SK-N-SH (cell line): ENCODE measurements at regions not wholly inside any gene's neighbourhood (a gene's known extent, or its start where the extent isn't known, plus 50 kb on each side); places are given as distances from the start of the nearest gene placed in this dataset.

Experiments used
- CTCF ChIA-PET: fragments of 300-600, 350-600 bp; formaldehyde crosslinking; extraction: SDS; loops from one replicate; lab custom pipeline; 2021; lab: Yijun Ruan, JAX
- POLR2A ChIA-PET: fragments of 350-600 bp; sonication (Branson Sonifier 250); formaldehyde crosslinking; extraction: SDS; loops from one replicate; lab custom pipeline; 2020; ENCODE audit warnings: antibody characterized with exemption, inconsistent platforms; lab: Yijun Ruan, JAX
- DNase-seq: peaks from one replicate; pipeline ENCODE4 v3.0.0; 2012
- H2AFZ ChIP-seq: fragments of 200-600 bp; sonication (generic); 2 replicates; pipeline ENCODE4 v1.8.1; 2016; ENCODE audit warnings: antibody characterized with exemption, mild to moderate bottlenecking, low read depth
- H3F3A ChIP-seq: fragments of 200-600 bp; sonication (generic); replicated peaks from 2 replicates; pipeline ENCODE3; 2016; ENCODE audit warnings: antibody characterized with exemption, mild to moderate bottlenecking; ENCODE audit not compliant: insufficient read depth
- H3K27ac ChIP-seq, 2 experiments: fragments of 200-500 bp in 1 of 2; fragments of 200-600 bp in 1 of 2; sonication (Bioruptor generic) in 1 of 2; sonication (generic), shearing (Covaris generic) in 1 of 2; 2 replicates each; pipeline versions ENCODE4 v1.5.1 to v1.6.1; 2014 to 2016; ENCODE audit warnings: low read depth in 2 of 2, inconsistent platforms in 1 of 2, low read length in 1 of 2, mild to moderate bottlenecking in 1 of 2, mixed read lengths in 1 of 2
- H3K27me3 ChIP-seq: fragments of 200-600 bp; sonication (generic), shearing (Covaris generic); 2 replicates; pipeline ENCODE4 v1.6.1; 2016; ENCODE audit warnings: mixed run types; ENCODE audit not compliant: insufficient read depth
- H3K36me3 ChIP-seq, 2 experiments: fragments of 200-500 bp in 1 of 2; fragments of 200-600 bp in 1 of 2; sonication (Bioruptor generic) in 1 of 2; sonication (generic) in 1 of 2; replicated peaks in 1 of 2; 2 replicates each; pipeline versions ENCODE3 to v1.5.1; 2014 to 2016; ENCODE audit warnings: low read length in 1 of 2, mild to moderate bottlenecking in 1 of 2; ENCODE audit not compliant: insufficient read depth in 2 of 2, control insufficient read depth in 1 of 2
- H3K4me1 ChIP-seq, 2 experiments: fragments of 200-500 bp in 1 of 2; fragments of 200-600 bp in 1 of 2; sonication (Bioruptor generic) in 1 of 2; sonication (generic), shearing (Covaris generic) in 1 of 2; 2 replicates each; pipeline versions ENCODE4 v1.5.1 to v1.6.1; 2014 to 2016; ENCODE audit warnings: low read depth in 1 of 2, low read length in 1 of 2, mixed run types in 1 of 2; ENCODE audit not compliant: insufficient read depth in 2 of 2, control insufficient read depth in 1 of 2
- H3K4me2 ChIP-seq: fragments of 200-600 bp; sonication (generic), shearing (Covaris generic); 2 replicates; pipeline ENCODE4 v1.6.1; 2017; ENCODE audit warnings: mixed run types
- H3K4me3 ChIP-seq, 2 experiments: fragments of 200-500 bp in 1 of 2; fragments of 200-600 bp in 1 of 2; sonication (Bioruptor generic) in 1 of 2; sonication (generic), shearing (Covaris generic) in 1 of 2; 2 replicates each; pipeline versions ENCODE4 v1.5.1 to v1.8.1; 2014 to 2016; ENCODE audit warnings: low read depth in 2 of 2, inconsistent platforms in 1 of 2, low read length in 1 of 2, mild to moderate bottlenecking in 1 of 2, mixed read lengths in 1 of 2, moderate library complexity in 1 of 2
- H3K79me2 ChIP-seq: fragments of 200-600 bp; sonication (generic); 2 replicates; pipeline ENCODE4 v1.8.1; 2017; ENCODE audit warnings: mild to moderate bottlenecking; ENCODE audit not compliant: insufficient read depth
- H3K9ac ChIP-seq: fragments of 200-600 bp; sonication (generic); 2 replicates; pipeline ENCODE4 v1.6.1; 2017; ENCODE audit warnings: mixed run types
- H3K9me2 ChIP-seq: fragments of 200-600 bp; sonication (generic); 2 replicates; pipeline ENCODE4 v1.6.1; 2017; ENCODE audit warnings: mixed run types
- H3K9me3 ChIP-seq: fragments of 200-600 bp; sonication (generic); 2 replicates; pipeline ENCODE4 v1.6.1; 2017; ENCODE audit warnings: mixed run types, mild to moderate bottlenecking, moderate library complexity
- H4K20me1 ChIP-seq: fragments of 200-600 bp; sonication (generic); 2 replicates; pipeline ENCODE4 v1.6.1; 2017; ENCODE audit warnings: mild to moderate bottlenecking, mixed run types; ENCODE audit not compliant: insufficient read depth
- CHD2 ChIP-seq: fragments of 150-350 bp; IDR thresholded peaks from 2 replicates; pipeline ENCODE4 v1.6.1; 2018; ENCODE audit warnings: low read length; ENCODE audit not compliant: partially characterized antibody
- ELF1 ChIP-seq: IDR thresholded peaks from 2 replicates; pipeline ENCODE4 v1.4.0; 2012
- FOSL2 ChIP-seq: IDR thresholded peaks from 2 replicates; pipeline ENCODE4 v1.4.0; 2012; ENCODE audit warnings: low read depth, mild to moderate bottlenecking, moderate library complexity, borderline replicate concordance
- FOXJ3 ChIP-seq: sonication (generic); formaldehyde crosslinking; IDR thresholded peaks from 2 replicates; pipeline ENCODE4 v1.5.1; 2020; ENCODE audit warnings: mild to moderate bottlenecking, missing genetic modification reagents
- FOXM1 ChIP-seq: IDR thresholded peaks from 2 replicates; pipeline ENCODE4 v1.4.0; 2012; ENCODE audit warnings: low read depth, mild to moderate bottlenecking
- GABPA ChIP-seq: IDR thresholded peaks from 2 replicates; pipeline ENCODE4 v1.4.0; 2012; ENCODE audit warnings: low read depth, mild to moderate bottlenecking
- MEF2A ChIP-seq: IDR thresholded peaks from 2 replicates; pipeline ENCODE4 v1.4.0; 2012; ENCODE audit warnings: low read depth, borderline replicate concordance
- NRF1 ChIP-seq: IDR thresholded peaks from 2 replicates; pipeline ENCODE4 v1.6.1; 2012; ENCODE audit warnings: low read depth, mild to moderate bottlenecking, low read length
- RAD21 ChIP-seq: IDR thresholded peaks from 2 replicates; pipeline ENCODE4 v1.6.1; 2012; ENCODE audit warnings: mild to moderate bottlenecking, low read length
- RCOR1 ChIP-seq: fragments of 150-350 bp; IDR thresholded peaks from 2 replicates; pipeline ENCODE4 v1.6.1; 2017; ENCODE audit warnings: antibody characterized with exemption, low read length
- RFX5 ChIP-seq: IDR thresholded peaks from 2 replicates; pipeline ENCODE4 v1.6.1; 2012; ENCODE audit warnings: mild to moderate bottlenecking, improper control_type of control experiment, low read length
- SIN3A ChIP-seq: IDR thresholded peaks from 2 replicates; pipeline ENCODE4 v1.6.1; 2012; ENCODE audit warnings: low read depth, mild to moderate bottlenecking, low read length, moderate library complexity, borderline replicate concordance
- SMC3 ChIP-seq: IDR thresholded peaks from 2 replicates; pipeline ENCODE4 v1.6.1; 2012; ENCODE audit warnings: low read depth, low read length, improper control_type of control experiment
- TCF12 ChIP-seq: IDR thresholded peaks from 2 replicates; pipeline ENCODE4 v1.4.0; 2012
- USF2 ChIP-seq: fragments of 150-350 bp; IDR thresholded peaks from 2 replicates; pipeline ENCODE4 v1.6.1; 2017; ENCODE audit warnings: antibody characterized with exemption, low read length, low read depth, borderline replicate concordance
- YY1 ChIP-seq: IDR thresholded peaks from 2 replicates; pipeline ENCODE4 v1.4.0; 2012; ENCODE audit warnings: low read depth, mild to moderate bottlenecking
- WGBS: methylation state at CpG from one replicate; pipeline ENCODE4 v1.1.6; 2017; ENCODE audit warnings: low lambda C conversion rate; 5-methylcytosine and 5-hydroxymethylcytosine counted together
- TF ChIP-seq, protein P1 (sequence below): IDR thresholded peaks from 2 replicates; pipeline ENCODE4 v1.4.0; 2012; ENCODE audit warnings: low read depth, borderline replicate concordance

DNA sequence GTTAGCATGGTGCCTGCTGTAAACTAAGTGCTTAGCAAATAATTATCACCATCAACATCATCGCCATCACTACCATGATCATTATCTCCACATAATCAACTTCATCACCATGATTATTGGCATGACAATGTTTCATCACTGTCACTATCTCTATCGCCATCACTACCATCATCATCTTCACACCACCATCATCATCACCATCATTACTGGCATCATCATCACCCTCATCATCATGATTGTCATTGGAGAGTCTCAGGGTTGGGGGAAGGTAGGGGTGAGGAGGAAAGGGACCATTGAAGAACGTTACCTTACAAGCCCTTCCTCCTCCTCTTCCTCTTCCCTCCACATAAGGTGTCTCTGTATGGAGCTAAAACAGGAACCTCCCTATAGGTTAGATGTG is 54.9 kb upstream of the GPR26 start:
- H3K36me3 ChIP-seq: no peaks in the 10 kb centered on the region
- no peak overlapping the region for H3K4me3 ChIP-seq
- TF ChIP-seq FOXJ3: no peak
- TF ChIP-seq YY1: no peak
- no peak for TF ChIP-seq RCOR1
- TF ChIP-seq, protein P1, sequence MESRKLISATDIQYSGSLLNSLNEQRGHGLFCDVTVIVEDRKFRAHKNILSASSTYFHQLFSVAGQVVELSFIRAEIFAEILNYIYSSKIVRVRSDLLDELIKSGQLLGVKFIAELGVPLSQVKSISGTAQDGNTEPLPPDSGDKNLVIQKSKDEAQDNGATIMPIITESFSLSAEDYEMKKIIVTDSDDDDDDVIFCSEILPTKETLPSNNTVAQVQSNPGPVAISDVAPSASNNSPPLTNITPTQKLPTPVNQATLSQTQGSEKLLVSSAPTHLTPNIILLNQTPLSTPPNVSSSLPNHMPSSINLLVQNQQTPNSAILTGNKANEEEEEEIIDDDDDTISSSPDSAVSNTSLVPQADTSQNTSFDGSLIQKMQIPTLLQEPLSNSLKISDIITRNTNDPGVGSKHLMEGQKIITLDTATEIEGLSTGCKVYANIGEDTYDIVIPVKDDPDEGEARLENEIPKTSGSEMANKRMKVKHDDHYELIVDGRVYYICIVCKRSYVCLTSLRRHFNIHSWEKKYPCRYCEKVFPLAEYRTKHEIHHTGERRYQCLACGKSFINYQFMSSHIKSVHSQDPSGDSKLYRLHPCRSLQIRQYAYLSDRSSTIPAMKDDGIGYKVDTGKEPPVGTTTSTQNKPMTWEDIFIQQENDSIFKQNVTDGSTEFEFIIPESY: no peak
- TF ChIP-seq FOSL2: no peak
- TF ChIP-seq RAD21: no peak
- no peak for TF ChIP-seq ELF1
- no peak for TF ChIP-seq RFX5
- no peak for TF ChIP-seq GABPA
- no peak for TF ChIP-seq CHD2
- CTCF ChIA-PET: no interaction called here
- no peaks in the 10 kb centered on the region for H3F3A ChIP-seq
- no peak for DNase-seq
- no peaks in the 10 kb centered on the region for H3K4me1 ChIP-seq
- H4K20me1 ChIP-seq: no peaks in the 10 kb centered on the region
- no peak overlapping the region for H2AFZ ChIP-seq
- H3K79me2 ChIP-seq: no peaks in the 10 kb centered on the region
- WGBS: 6% methylated on average over 3 of the region's 3 CpGs
- no peak overlapping the region for H3K4me2 ChIP-seq
- H3K9me2 ChIP-seq: no peaks in the 10 kb centered on the region
- H3K27me3 ChIP-seq: no peaks in the 10 kb centered on the region
- no peaks in the 10 kb centered on the region for H3K9me3 ChIP-seq
- POLR2A ChIA-PET: no interaction called here
- H3K9ac ChIP-seq: no peak overlapping the region
- no peak overlapping the region for H3K27ac ChIP-seq

- no peak for TF ChIP-seq NRF1
- TF ChIP-seq SIN3A: no peak
- no peak for TF ChIP-seq USF2
- TF ChIP-seq RFX5: no peak
- no peak for TF ChIP-seq FOXM1
- no peak for TF ChIP-seq FOSL2
- no peak for TF ChIP-seq FOXJ3
- no peak for TF ChIP-seq SMC3
- no peak for TF ChIP-seq TCF12
- TF ChIP-seq MEF2A: no peak
- TF ChIP-seq, all 33 proteins: peak for 0
- Histone ChIP-seq H3K9ac (no peak overlapping the region), H3K79me2 (no peaks in the 10 kb centered on the region), H3K27ac (no peak overlapping the region), H3K9me2 (no peaks in the 10 kb centered on the region), H3K4me2 (no peak overlapping the region), H3F3A (no peaks in the 10 kb centered on the region), H3K36me3 (no peaks in the 10 kb centered on the region), H3K4me1 (no peaks in the 10 kb centered on the region), H4K20me1 (no peaks in the 10 kb centered on the region), H3K4me3 (no peak overlapping the region), H3K9me3 (no peaks in the 10 kb centered on the region), H3K27me3 (no peaks in the 10 kb centered on the region), H2AFZ (no peak overlapping the region)
- ChIA-PET CTCF (interaction anchor here (0.8 to 1.6 kb wide), 4 partner anchors 10 to 569 kb away, joined by 3 to 5 read pairs (median 3); no protein-coding TSS in a partner anchor), POLR2A (no interaction called here)
- no peak for DNase-seq
- WGBS: 0% methylated on average over 3 of the region's 3 CpGs
Measured at GRCh38 chr10:123611876-123612275, 54.3 kb upstream of the GPR26 start.
